RWPE2 (cell line): ENCODE measurements at regions not wholly inside any gene's neighbourhood (a gene's known extent, or its start where the extent isn't known, plus 50 kb on each side); places are given as distances from the start of the nearest gene placed in this dataset.

ENCODE experiments used
- ATAC-seq: fragments of 200-7000 bp; cut with Tn5 transposase; 3 replicates; pipeline ENCODE4 v1.9.1; 2021; ENCODE audit warnings: low read depth
- DNase-seq: peaks from one replicate; pipeline ENCODE4 v3.0.0-alpha.2; 2020; ENCODE audit warnings: low spot score
- H3K27ac ChIP-seq: fragments of 450-650 bp; 2 replicates; pipeline ENCODE4 v1.5.1; 2017; ENCODE audit warnings: mild to moderate bottlenecking; ENCODE audit not compliant: poor library complexity, severe bottlenecking
- H3K27me3 ChIP-seq: fragments of 250-450 bp; sonication (Bioruptor Pico); 2 replicates; pipeline ENCODE4 v1.5.1; 2021; ENCODE audit warnings: mild to moderate bottlenecking, moderate library complexity; ENCODE audit not compliant: insufficient read depth, poor library complexity, severe bottlenecking
- H3K36me3 ChIP-seq: fragments of 250-450 bp; sonication (Bioruptor Pico); 2 replicates; pipeline ENCODE4 v1.5.1; 2020; ENCODE audit warnings: low read depth, mild to moderate bottlenecking, moderate library complexity
- H3K4me1 ChIP-seq: fragments of 250-450 bp; sonication (Bioruptor Pico); 2 replicates; pipeline ENCODE4 v1.5.1; 2021; ENCODE audit warnings: mild to moderate bottlenecking, moderate library complexity; ENCODE audit not compliant: insufficient read depth, poor library complexity, severe bottlenecking
- H3K4me3 ChIP-seq: fragments of 250-450 bp; sonication (Bioruptor Pico); 2 replicates; pipeline ENCODE4 v1.5.1; 2021; ENCODE audit warnings: mild to moderate bottlenecking, moderate library complexity; ENCODE audit not compliant: severe bottlenecking
- H3K9me3 ChIP-seq: fragments of 250-450 bp; sonication (Bioruptor Pico); 2 replicates; pipeline ENCODE4 v1.5.1; 2021; ENCODE audit warnings: mild to moderate bottlenecking, moderate library complexity; ENCODE audit not compliant: severe bottlenecking
- CTCF ChIP-seq: fragments of 450-650 bp; IDR thresholded peaks from one replicate; pipeline ENCODE4 v1.5.1; 2017; ENCODE audit warnings: mild to moderate bottlenecking, moderate library complexity; ENCODE audit not compliant: poor library complexity, severe bottlenecking

DNA sequence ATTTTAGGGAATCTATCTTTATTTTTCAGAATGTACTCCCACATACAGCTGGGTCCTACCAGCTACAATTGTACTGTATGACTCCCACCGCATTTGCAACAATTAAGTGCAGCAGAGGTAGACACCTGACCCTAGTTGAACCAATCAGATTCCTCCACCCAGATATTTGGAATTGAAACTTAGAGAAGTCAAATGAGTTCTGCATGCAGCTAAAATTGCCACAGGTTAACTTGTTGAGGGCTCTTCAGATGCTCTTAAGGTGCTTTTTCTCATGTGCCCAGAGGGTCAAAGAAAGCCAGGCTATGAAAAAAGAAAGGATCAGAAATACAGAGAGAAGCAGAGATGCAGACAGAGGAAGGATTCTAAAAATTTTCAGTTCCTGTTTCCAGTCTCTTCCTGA lies 68.0 kb upstream of the TES start:
- no peaks in the 10 kb centered on the region for H3K9me3 ChIP-seq
- no peak for ATAC-seq
- no peak overlapping the region for H3K27ac ChIP-seq
- no peaks in the 10 kb centered on the region for H3K27me3 ChIP-seq
- H3K36me3 ChIP-seq: no peaks in the 10 kb centered on the region
- no peak for DNase-seq
- TF ChIP-seq CTCF: no peak
- no peak overlapping the region for H3K4me3 ChIP-seq
- peaks cover 3% of the 10 kb centered on the region for H3K4me1 ChIP-seq

DNA sequence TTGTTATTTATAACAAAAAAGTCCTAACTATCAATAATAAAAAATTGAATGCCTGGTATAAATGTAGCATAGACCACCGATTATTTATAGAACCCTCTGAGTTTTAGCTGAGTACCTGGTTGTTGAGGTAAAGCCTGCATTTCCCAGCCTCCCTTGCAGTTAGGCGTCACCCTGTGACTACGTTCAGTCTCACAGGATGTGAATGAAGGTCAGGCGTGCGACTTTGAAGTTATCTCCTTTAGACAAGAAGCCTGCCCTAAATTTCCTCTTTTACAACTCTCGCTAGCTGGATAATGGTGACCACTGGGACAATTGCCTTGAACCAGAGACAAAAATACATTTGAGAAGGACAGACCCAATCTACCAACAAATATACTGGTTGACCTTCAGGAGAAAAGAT lies 67.5 kb upstream of the TES start:
- no peaks in the 10 kb centered on the region for H3K27me3 ChIP-seq
- H3K27ac ChIP-seq: no peak overlapping the region
- no peak for ATAC-seq
- no peak for DNase-seq
- no peak for TF ChIP-seq CTCF
- peaks cover 3% of the 10 kb centered on the region for H3K4me1 ChIP-seq
- no peak overlapping the region for H3K4me3 ChIP-seq
- no peaks in the 10 kb centered on the region for H3K36me3 ChIP-seq
- H3K9me3 ChIP-seq: no peaks in the 10 kb centered on the region

DNA sequence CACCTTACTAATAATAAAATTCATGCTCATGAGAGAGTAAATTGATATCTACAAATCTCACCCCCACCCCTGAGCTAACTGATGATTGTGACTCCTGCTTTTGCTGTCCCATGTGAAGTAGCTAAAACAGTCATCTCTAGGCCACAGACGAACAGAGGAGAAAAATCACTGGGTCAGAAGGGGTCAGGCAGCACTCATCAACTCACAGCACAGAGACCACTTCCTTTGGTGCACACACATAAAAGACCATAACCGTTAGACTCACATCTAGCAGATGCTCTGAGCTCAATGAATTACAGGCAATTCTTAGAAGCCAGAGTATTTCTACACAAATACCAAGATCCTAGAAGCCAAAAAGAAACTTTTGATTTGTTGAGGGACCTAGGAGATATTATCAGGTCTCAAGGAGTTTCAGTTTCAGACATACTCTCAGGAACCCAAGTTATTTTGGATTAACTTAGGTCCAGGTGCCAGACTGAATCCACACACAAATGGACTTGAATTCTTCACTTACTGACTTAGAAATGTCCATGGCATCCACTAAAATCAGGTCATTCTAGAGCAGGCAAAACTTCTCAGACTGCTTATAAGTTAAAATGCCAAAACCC lies 65.0 kb upstream of the TES start:
- H3K9me3 ChIP-seq: no peaks in the 10 kb centered on the region
- DNase-seq (no peak), ATAC-seq (no peak)
- H3K4me3 ChIP-seq: no peak overlapping the region
- no peak for TF ChIP-seq CTCF
- H3K36me3 ChIP-seq: no peaks in the 10 kb centered on the region
- no peaks in the 10 kb centered on the region for H3K27me3 ChIP-seq
- H3K4me1 ChIP-seq: no peaks in the 10 kb centered on the region
- no peak overlapping the region for H3K27ac ChIP-seq

- no peak overlapping the region for H3K4me3 ChIP-seq
- no peaks in the 10 kb centered on the region for H3K36me3 ChIP-seq
- no peaks in the 10 kb centered on the region for H3K27me3 ChIP-seq
- no peaks in the 10 kb centered on the region for H3K9me3 ChIP-seq
- no peak for ATAC-seq
- no peak for DNase-seq
- no peaks in the 10 kb centered on the region for H3K4me1 ChIP-seq
- H3K27ac ChIP-seq: no peak overlapping the region
- no peak for TF ChIP-seq CTCF
Observed at GRCh38 chr7:116148108-116148507, 62.2 kb upstream of the TES start.

DNA sequence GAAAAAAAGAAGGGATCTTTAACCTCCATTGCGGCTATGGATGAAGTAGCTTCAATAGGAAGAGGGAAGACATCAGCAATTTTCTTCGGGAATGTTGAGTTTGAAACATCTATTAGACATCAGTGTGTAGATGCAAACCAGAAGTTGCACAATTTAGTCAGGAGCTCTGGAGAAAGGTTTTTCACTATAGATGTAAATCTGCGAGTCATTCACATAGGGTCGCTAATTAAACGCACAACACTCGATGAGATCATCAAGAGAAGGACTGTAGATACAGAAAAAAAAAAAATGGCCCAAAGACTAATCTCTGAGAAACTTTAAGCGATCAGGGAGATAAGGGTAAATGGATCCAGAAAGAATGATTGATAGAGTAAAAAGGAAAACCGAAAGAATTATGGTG lies 61.7 kb upstream of the TES start:
- no peak for DNase-seq
- H3K9me3 ChIP-seq: no peaks in the 10 kb centered on the region
- H3K27ac ChIP-seq: no peak overlapping the region
- no peak overlapping the region for H3K4me3 ChIP-seq
- TF ChIP-seq CTCF: no peak
- no peaks in the 10 kb centered on the region for H3K27me3 ChIP-seq
- H3K4me1 ChIP-seq: no peaks in the 10 kb centered on the region
- no peaks in the 10 kb centered on the region for H3K36me3 ChIP-seq
- ATAC-seq: no peak
